NCI-H2227 treated with DMSO at 0.1 percent for 48 hours (cell line): ENCODE measurements at regions not wholly inside any gene's neighbourhood (a gene's known extent, or its start where the extent isn't known, plus 50 kb on each side); places are given as distances from the start of the nearest gene placed in this dataset.
A peak's percentile ranks its signal among the peaks of the same experiment; 100 is the strongest.
"Not testable (repeated sequence)": the region's sequence is repeated elsewhere in the genome, so short reads cannot be mapped to it uniquely, and the experiment has no call there.

Experiments
- DNase-seq: peaks from one replicate; lab custom pipeline; 2025; lab: John Stamatoyannopoulos, UW

GRCh38 chr7:96770758-96771157, 61.1 kb upstream of the SEM1 start:
- no peak for DNase-seq

DNA sequence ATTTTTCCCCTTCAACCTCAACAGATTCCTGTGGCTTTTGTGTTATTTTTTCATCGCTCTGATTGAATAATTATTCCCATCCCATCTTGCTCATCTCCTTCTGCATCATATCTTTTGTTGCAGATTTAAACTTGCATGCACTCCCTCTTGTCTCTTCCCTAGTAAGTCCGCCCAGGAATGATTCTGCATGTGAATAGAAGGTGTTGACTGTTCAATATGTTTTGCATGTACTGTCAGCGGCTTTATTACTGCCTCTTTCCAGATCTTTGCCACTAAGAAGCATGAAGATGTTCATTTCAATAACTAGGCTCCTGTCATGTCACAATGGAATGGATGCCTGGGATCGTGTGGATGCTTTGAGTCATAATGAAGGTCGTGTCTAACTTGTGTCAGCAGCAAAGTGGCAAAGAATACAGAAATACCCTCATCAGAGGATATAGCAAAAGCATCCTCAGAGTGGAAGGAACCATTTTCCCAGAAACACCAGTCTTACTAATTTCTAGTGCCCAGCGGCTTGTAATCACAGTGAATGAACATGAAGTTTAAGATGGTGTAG, 62.6 kb upstream of the SEM1 start:
- DNase-seq: no peak

DNA sequence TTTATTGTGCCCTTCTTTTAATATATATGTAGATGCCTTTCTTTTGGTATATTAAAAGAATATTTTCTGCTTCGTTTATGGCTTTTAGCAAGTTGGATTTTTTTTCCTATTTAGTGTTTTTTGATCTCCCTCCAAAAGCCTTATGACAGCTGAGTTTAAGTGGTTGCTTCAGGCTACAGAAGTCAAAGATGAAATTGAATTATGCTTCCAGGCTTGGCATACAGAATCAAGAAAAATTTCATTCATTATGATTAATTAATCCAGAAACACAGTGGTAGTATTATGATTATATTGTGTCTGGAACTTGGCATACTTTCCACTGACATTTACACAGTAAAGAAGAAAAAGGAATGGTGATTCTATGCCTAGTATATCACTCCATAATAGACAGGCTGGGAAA, 63.8 kb upstream of the SEM1 start:
- DNase-seq: no peak

DNA sequence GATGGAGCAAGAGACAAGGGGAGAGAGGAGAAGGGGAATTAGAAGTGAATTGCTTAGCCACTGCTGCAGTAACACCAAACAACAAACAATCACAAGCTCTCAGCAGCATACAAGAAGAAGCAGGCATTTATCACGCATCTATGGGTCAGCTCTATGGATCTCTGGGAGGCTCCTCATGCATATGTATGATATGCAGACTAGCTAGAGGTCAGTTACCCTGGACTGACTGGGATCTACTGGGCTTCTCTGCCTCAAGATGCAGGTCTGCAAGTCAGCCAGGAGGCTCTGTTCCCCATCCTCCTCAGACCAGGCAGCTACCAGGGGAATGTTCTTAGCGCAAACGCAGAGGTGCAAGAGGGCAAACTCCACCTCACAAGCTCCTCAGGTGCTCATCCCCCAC, 64.7 kb upstream of the SEM1 start:
- DNase-seq: peak; percentile 68

GRCh38 chr7:96775046-96775445, 65.4 kb upstream of the SEM1 start:
- no peak for DNase-seq

GRCh38 chr7:96778263-96778662, 68.6 kb upstream of the SEM1 start:
- no peak for DNase-seq

DNA sequence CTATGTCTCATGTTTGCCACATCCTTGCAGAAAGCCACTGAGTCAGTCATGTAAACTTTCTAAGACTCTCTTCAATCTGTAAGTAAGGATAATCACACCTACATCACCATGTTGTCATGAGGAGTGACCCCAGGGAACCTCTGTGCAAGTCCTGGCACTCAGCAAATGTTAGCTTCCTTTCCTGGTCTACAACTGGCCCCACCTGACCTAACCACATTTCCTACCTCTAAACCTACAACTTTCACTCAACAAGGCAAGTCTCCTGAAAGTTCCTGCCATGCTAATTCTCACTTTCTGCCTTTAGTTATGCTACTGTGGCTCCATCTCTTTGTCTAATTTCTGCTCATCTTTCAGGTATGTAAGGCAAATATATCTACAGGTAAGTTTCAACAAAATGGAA, 72.3 kb upstream of the SEM1 start:
- DNase-seq: no peak

GRCh38 chr7:96782686-96783298, 73.1 kb upstream of the SEM1 start:
- DNase-seq: not testable (repeated sequence)

GRCh38 chr7:96784597-96784996, 75.0 kb upstream of the SEM1 start:
- DNase-seq: no peak

GRCh38 chr7:96786261-96786997, 76.8 kb upstream of the SEM1 start:
- DNase-seq: peak; percentile 37

GRCh38 chr7:96786998-96787395, 77.4 kb upstream of the SEM1 start:
- no peak for DNase-seq

DNA sequence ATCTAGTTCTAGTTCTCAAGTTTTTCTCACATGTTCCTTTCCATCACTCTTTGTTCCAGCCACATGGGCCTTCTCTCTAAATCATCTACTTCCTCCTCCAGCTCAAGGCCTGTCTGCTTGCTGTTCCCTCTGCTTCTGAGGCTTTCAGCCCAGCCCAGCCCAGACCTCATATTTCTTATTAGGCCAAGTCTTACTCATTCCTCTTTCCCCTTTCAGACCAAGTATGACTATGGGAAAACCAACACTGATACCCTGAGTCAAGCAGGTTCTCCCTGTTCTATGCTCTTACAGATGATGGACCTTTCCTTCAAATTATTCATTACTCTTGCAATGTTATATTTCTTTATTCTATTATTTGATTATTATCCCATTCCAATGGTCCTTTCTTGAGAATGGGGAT, 80.3 kb upstream of the SEM1 start:
- DNase-seq: no peak

DNA sequence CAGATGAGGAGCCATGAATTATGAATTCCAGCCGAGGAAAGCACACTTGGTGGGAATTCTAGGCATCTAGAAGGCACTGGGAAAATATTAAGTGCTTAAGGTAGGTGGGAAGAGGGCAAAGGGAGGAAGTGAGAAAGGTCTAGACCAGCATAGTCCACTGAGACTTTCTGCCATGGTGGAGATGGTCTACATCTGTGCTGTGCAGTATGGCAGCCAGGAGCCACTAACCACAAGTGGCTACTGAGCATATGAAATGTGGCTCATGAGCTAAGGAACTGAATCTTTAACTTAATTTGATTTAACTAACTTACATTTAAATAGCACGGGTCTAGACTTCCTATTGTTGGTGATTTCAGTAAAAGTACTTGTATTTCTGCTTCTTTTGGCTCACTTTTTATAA, 82.5 kb upstream of the SEM1 start:
- DNase-seq: no peak

DNA sequence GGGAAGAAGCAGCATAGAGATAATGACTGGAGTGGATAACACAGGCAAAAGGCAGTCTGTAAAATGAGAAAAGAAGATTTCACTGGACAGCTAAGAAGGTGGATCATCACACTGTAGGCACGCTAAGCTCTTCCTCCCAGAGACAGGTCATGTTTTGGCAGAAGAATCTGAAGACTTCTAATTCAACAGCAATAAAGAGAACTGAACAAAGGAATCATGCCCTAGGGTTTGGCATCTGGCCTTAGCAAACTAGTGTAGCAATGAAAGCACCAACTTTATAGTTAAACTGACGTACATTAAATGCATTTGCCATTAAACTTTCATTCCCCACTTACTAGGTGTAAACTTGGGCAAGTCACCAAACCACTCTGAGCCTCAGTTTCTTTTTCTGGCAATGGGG, 84.4 kb upstream of the SEM1 start:
- DNase-seq: no peak

DNA sequence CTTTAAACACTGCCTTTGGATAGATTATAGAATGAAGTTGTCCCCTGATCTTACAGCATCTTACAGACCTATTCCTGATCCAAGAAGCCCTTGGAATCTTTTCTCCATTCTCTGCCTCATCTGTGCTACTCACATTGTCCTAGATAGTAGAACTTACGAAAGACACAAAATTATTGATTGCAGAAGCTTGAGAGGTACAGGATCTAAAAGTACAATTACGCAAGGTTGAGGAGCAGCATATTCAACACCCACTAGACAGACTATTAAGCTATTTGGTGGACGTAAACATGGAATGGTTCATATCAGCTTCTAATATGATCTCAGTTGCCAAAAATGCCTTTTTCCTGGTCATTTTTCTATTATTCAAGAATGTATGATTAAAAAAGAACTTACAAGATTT, 90.5 kb upstream of the SEM1 start:
- DNase-seq: no peak

- DNase-seq: no peak
Observed at GRCh38 chr7:96800824-96801223, 91.2 kb upstream of the SEM1 start.

- DNase-seq: no peak
Observed at GRCh38 chr7:96819111-96819700, 109.6 kb upstream of the SEM1 start.

- DNase-seq: not testable (repeated sequence)
Observed at GRCh38 chr7:96821131-96821530, 111.5 kb upstream of the SEM1 start.

DNA sequence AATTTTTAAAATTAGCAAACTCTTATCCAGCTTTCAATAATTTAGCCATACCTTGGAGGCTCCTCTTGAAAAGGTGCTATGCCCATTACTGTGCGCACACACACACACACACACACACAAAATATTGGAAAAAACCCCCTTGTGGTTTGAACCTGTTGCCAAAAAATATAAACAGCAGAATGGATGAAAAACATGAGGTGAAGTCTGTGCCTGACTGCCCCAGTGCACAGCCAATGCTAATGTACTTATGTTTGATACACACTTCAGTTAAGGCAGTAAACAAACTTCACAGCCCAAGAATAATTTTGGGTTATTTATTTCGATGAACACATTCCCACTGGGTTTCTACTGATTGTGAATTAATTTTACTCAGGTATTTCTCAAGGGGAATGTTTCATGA, 113.2 kb upstream of the SEM1 start:
- no peak for DNase-seq

DNA sequence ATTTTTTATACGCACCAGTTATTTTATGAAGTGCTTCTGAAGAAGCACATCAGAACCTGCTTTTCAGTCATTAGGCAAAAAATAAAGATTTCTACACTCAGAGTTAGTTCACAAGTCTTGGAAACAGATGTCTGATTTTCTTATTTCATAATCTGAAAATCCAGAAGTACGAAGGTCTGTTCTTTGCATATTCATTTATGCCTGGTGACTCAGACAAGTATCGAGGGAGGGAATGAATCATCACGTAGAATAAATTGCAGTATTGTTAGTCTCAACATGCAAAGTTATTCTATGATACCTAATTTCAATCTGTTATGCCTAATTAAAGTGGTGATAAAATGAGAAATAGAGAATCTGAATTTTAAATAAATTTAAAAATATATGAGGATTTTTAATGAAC, 113.6 kb upstream of the SEM1 start:
- no peak for DNase-seq

DNA sequence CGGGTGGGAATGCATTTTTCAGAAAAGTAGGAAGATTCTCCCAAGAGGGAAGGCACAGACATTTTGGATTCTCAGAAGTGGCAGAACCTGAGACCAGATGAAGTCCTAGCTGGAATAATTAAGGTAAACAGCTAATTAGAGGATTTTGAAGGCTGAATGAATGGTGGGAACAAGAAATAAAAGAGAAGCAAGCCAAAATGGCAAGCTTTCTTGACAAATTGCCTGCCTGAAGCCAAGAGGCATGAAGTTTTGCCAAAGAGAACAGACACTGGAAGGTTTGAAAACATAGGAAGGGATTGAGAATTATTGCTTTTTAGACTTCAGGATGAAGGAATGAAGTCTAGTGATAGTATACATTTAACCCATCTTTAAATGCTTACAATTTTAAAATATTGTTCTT, 115.0 kb upstream of the SEM1 start:
- DNase-seq: no peak

- no peak for DNase-seq
Observed at GRCh38 chr7:96825285-96825684, 115.6 kb upstream of the SEM1 start.

DNA sequence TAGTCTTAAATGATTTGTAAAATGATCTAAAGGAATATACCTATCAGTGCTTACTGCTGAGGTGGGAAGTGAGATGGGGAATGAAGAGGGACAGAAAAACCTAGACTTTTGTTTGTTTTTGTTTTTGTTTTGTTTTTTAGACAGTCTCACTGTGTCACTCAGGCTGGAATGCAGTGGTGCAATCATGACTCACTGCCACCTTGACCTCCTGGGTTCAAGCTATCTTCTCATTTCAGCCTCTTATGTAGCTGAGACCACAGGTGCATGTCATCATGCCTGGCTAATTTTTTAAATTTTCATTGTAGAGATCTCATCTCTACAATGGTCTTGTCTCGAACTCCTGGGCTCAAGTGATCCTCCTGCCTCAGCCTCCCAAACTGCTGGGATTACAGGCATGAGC, 116.4 kb upstream of the SEM1 start:
- no peak for DNase-seq
